H1 (cell line): ENCODE measurements at regions not wholly inside any gene's neighbourhood (a gene's known extent, or its start where the extent isn't known, plus 50 kb on each side); places are given as distances from the start of the nearest gene placed in this dataset.

Experiments used
- CTBP2 ChIP-seq: IDR thresholded peaks from 2 replicates; pipeline ENCODE4 v1.7.0; 2011; ENCODE audit warnings: borderline replicate concordance, mild to moderate bottlenecking, moderate library complexity, mixed read lengths, low read length; ENCODE audit not compliant: insufficient read depth, insufficient read length
- HDAC2 ChIP-seq, 2 experiments: fragments of 300-600 bp in 1 of 2; sonication (generic) in 1 of 2; IDR thresholded peaks; 2 replicates each; pipeline ENCODE4 v1.6.1; 2011 to 2012; ENCODE audit warnings: low read depth in 2 of 2, low read length in 2 of 2, mild to moderate bottlenecking in 2 of 2, moderate library complexity in 2 of 2, borderline replicate concordance in 1 of 2, inconsistent platforms in 1 of 2
- RAD21 ChIP-seq, 2 experiments: IDR thresholded peaks in 1 of 2; conservative IDR thresholded peaks in 1 of 2; 2 replicates each; pipeline ENCODE4 v1.6.1; 2011; ENCODE audit warnings: low read depth in 2 of 2, low read length in 2 of 2, improper control_type of control experiment in 1 of 2, inconsistent platforms in 1 of 2, mild to moderate bottlenecking in 1 of 2, moderate library complexity in 1 of 2
- USF2 ChIP-seq: IDR thresholded peaks from 2 replicates; pipeline ENCODE4 v1.6.1; 2011; ENCODE audit warnings: low read length, improper control_type of control experiment

GRCh38 chr6:8973395-8973794 lies 538.0 kb upstream of the SLC35B3 start (continued):
- TF ChIP-seq USF2 (no peak), CTBP2 (no peak), RAD21 (IDR thresholded peaks at IDR 0.05 in 1 of 2, conservative IDR thresholded peaks at IDR 0.05 in 1 of 2; ENCODE audit: low read depth in 2 of 2, low read length in 2 of 2) (no peak), HDAC2 (IDR thresholded peaks at IDR 0.05; ENCODE audit: borderline replicate concordance in 1 of 2, low read depth in 2 of 2, low read length in 2 of 2) (no peak)
